NT2/D1 (cell line): ENCODE measurements at regions not wholly inside any gene's neighbourhood (a gene's known extent, or its start where the extent isn't known, plus 50 kb on each side); places are given as distances from the start of the nearest gene placed in this dataset.

Experiments
- DNase-seq: peaks from one replicate; pipeline ENCODE4 v3.0.0-alpha.2; 2011; ENCODE audit warnings: low read depth, low spot score
- H3K27me3 ChIP-seq: 2 replicates; pipeline ENCODE4 v1.6.0; 2011; ENCODE audit warnings: mild to moderate bottlenecking; ENCODE audit not compliant: insufficient read length, insufficient read depth
- H3K36me3 ChIP-seq: 2 replicates; pipeline ENCODE4 v1.6.1; 2011; ENCODE audit warnings: mild to moderate bottlenecking, low read length, mixed read lengths; ENCODE audit not compliant: insufficient read depth, insufficient read length
- H3K4me1 ChIP-seq: 2 replicates; pipeline ENCODE4 v1.5.1; 2011; ENCODE audit not compliant: insufficient read depth, insufficient read length
- H3K4me3 ChIP-seq: 2 replicates; pipeline ENCODE4 v1.5.1; 2011; ENCODE audit warnings: low read depth; ENCODE audit not compliant: insufficient read length
- H3K9ac ChIP-seq: 2 replicates; pipeline ENCODE4 v1.6.0; 2011; ENCODE audit warnings: low read depth; ENCODE audit not compliant: insufficient read length
- H3K9me3 ChIP-seq: 2 replicates; pipeline ENCODE4 v1.5.1; 2011; ENCODE audit warnings: mild to moderate bottlenecking, low read length; ENCODE audit not compliant: insufficient read depth
- SUZ12 ChIP-seq: IDR thresholded peaks from 2 replicates; pipeline ENCODE4 v1.6.1; 2011; ENCODE audit not compliant: insufficient read length, insufficient read depth; ENCODE audit errors: extremely low read depth
- YY1 ChIP-seq: IDR thresholded peaks from 2 replicates; pipeline ENCODE4 v1.6.1; 2011; ENCODE audit not compliant: insufficient read length, insufficient read depth
- ZNF274 ChIP-seq: IDR thresholded peaks from 2 replicates; pipeline ENCODE4 v1.6.1; 2011; ENCODE audit warnings: mild to moderate bottlenecking, low read depth, low read length

DNA sequence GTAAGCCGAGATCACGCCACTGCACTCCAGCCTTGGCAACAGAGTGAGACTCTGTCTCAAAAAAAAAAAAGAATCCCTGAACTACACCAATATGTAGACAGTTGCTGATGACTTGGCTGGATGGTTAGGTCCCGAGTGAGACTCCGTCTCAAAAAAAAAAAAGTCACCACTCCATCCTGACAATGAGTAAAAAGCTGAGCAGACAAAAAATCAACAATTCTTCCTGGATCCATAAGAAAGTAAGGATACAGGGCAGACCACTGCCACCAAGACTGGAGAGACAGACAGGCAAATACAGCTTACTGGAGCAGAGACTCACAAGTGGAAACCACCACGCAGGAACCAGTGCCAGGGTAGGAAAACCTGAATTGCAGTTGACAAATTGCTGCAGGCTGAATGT, 67.1 kb upstream of the ERCC4 start:
- no peak for TF ChIP-seq YY1
- TF ChIP-seq ZNF274, result no peak
- TF ChIP-seq SUZ12, result no peak
- H3K27me3 ChIP-seq, result no peaks in the 10 kb centered on the region
- no peaks in the 10 kb centered on the region for H3K4me1 ChIP-seq
- no peak for DNase-seq
- H3K9me3 ChIP-seq, result no peaks in the 10 kb centered on the region
- H3K9ac ChIP-seq, result no peak overlapping the region
- no peak overlapping the region for H3K4me3 ChIP-seq
- H3K36me3 ChIP-seq, result no peaks in the 10 kb centered on the region

DNA sequence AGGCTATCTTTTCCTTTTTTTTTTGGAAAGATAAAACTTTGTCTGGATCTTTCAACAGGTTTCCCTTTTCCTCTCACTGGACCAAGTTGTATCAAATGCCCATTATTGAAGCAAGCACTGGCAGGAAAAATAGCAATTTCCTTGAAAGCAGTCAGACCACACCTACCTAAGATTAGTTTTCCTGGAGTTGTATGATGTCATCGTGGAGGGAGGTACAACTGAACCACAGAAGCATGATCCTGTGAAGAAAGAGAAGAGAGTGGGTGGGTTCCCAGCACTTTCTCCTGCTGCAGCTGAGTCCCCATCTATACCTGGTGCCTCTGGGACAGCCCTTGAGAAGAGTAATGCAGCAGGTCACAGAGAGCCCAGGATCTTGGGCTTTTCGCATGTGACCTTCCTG, 63.6 kb upstream of the ERCC4 start:
- H3K36me3 ChIP-seq, result no peaks in the 10 kb centered on the region
- no peaks in the 10 kb centered on the region for H3K9me3 ChIP-seq
- DNase-seq, result no peak
- no peak for TF ChIP-seq YY1
- no peak for TF ChIP-seq ZNF274
- TF ChIP-seq SUZ12, result no peak
- H3K27me3 ChIP-seq, result no peaks in the 10 kb centered on the region
- H3K4me3 ChIP-seq, result no peak overlapping the region
- H3K4me1 ChIP-seq, result no peaks in the 10 kb centered on the region
- H3K9ac ChIP-seq, result no peak overlapping the region

DNA sequence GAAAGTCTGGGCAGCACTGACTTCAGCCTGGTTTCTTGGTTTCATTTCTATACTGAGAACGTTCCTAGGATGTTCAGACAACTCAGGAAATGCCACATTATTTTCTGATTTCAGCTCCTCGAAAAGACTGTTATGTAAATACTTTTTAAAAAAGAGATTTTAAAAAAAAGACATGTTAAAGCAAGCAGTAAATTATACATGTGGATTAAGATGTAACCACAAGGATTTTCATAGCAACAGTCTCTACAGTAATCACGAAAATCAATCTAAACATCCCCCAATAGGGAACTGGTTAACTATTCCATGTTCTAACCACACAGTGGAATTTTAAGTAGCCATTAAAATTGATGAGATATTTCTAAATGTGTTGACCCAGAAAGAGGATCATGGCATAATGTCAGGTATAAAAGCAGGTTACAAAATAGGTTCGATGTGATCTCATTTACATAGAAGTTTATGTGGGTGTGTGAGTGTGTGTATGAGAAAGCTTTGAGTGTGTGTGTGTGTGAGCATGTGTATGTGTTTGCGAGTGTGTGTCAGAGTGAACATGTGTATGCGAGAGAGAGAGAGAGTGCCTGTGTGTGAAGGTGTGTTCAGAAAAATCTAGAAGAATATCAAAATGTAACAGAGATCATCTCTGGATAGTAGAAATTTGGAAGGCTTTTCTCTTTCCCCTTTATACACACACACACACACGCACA, 63.0 kb upstream of the ERCC4 start:
- Histone ChIP-seq H3K36me3 (no peaks in the 10 kb centered on the region), H3K27me3 (no peaks in the 10 kb centered on the region), H3K9me3 (no peaks in the 10 kb centered on the region), H3K4me3 (no peak overlapping the region), H3K9ac (no peak overlapping the region), H3K4me1 (no peaks in the 10 kb centered on the region)
- DNase-seq, result no peak
- TF ChIP-seq ZNF274 (no peak), SUZ12 (no peak), YY1 (no peak)

DNA sequence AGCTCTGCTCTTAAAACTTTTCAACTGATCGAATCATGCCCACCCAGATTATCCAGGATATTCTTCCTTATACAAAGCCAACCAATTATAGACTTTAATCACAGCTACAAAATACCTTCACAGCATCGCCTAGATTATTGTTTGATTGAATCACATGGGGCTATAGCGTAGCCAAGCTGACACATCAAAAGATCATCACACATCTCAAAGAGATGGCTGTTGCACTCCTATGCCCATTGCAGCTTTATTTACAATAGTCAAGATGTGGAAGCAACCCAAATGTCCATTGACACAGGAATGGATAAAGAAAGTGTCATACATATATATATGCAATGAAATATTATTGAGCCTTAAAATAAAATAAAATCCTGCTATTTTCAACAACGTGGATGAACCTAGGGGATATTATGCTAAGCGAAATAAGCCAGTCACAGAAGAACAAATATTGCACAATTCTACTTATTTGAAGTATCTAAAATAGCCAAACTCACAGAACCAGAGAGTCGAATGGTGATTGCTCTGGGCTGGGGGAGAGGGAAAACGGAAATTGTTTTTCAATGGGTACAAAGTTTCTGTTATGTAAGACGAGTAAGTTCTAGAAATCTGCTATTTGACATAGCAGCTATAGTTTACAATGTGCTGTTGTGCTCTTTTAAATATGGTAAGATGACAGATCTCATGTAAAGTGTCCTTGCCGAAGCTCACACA, 60.9 kb upstream of the ERCC4 start:
- Histone ChIP-seq H3K27me3 (no peaks in the 10 kb centered on the region), H3K9ac (no peak overlapping the region), H3K4me1 (no peaks in the 10 kb centered on the region), H3K36me3 (no peaks in the 10 kb centered on the region), H3K4me3 (no peak overlapping the region), H3K9me3 (peaks cover 14% of the 10 kb centered on the region)
- TF ChIP-seq ZNF274 (no peak), YY1 (no peak), SUZ12 (no peak)
- no peak for DNase-seq

DNA sequence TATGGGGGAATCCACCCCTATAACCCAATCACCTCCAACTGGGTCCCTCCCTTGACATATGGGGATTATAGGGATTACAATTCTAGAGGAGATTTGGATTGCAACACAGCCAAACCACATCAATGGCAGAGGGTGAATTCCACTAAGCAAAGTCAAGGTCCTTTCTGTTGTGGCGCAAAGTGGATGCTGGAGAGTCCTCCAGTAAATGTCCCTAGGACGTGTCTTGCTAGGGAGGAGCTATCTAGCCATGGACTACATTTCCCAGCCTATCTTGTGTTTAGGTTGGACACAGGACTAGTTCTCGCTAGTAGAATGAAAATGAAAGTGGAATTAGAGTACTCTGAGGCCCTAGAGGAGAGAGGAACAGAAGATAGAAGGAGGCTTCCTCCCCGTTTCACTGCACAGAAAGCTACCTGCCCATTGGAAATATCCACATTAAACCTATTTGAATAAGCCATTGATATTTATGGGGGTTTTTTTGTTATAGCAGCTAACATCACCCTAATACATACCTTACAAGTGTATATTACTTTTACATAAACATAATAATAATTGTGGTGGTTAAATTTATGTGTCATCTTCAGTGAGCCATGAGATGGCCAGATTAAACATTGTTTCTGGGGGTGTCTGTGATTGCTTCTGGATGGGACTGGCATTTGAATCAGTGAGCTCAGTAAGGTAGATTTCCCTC, 56.7 kb upstream of the ERCC4 start:
- no peak for DNase-seq
- Histone ChIP-seq H3K4me1 (no peaks in the 10 kb centered on the region), H3K9ac (no peak overlapping the region), H3K27me3 (no peaks in the 10 kb centered on the region), H3K36me3 (no peaks in the 10 kb centered on the region), H3K4me3 (no peak overlapping the region), H3K9me3 (peaks cover 17% of the 10 kb centered on the region)
- TF ChIP-seq ZNF274, result no peak
- TF ChIP-seq YY1, result no peak
- TF ChIP-seq SUZ12, result no peak

DNA sequence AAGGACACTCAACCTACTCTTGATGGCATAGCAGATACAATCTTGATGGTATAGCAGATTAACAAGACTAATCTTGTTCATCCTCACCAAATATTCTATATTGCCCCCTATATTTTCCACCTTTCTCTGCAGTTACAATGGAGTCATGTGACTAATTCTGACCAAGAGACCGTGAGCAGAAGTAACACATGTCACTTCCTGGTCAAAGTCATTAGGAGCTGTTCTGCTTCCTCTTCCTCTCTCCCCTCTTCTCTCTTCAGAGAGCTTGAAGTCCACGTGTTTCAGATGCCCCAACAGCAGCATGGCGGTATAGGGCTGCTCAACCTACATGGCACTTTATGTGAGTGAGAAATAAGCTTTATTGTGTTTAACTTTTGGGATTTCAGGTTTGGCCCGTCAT, 55.3 kb upstream of the ERCC4 start:
- Histone ChIP-seq H3K4me1 (no peaks in the 10 kb centered on the region), H3K27me3 (no peaks in the 10 kb centered on the region), H3K9ac (no peak overlapping the region), H3K36me3 (no peaks in the 10 kb centered on the region), H3K9me3 (peaks cover 17% of the 10 kb centered on the region), H3K4me3 (no peak overlapping the region)
- TF ChIP-seq SUZ12, result no peak
- no peak for TF ChIP-seq ZNF274
- TF ChIP-seq YY1, result no peak
- DNase-seq, result no peak

DNA sequence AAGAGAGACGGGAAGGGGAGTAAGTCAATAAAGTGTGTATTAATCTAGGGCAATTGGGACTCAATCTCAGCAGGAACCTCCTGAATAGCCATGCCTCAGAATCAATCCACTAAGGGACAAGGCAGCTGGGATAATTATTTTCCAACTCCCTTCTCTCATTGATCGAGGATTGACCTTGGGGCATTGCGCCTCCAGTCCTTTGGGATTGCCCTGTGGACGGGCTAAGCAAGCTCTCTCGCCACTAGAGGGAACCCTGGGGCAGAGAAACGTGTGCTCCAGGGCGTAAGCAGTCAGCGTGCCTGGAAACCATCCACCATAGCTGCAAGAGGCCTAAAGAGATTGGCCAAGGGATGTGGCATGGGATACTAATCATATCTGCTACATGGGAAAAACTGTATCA, 53.9 kb upstream of the ERCC4 start:
- Histone ChIP-seq H3K4me1 (no peaks in the 10 kb centered on the region), H3K27me3 (no peaks in the 10 kb centered on the region), H3K4me3 (no peak overlapping the region), H3K36me3 (no peaks in the 10 kb centered on the region), H3K9me3 (peaks cover 17% of the 10 kb centered on the region), H3K9ac (no peak overlapping the region)
- TF ChIP-seq ZNF274, result no peak
- TF ChIP-seq SUZ12, result no peak
- TF ChIP-seq YY1, result no peak
- peak; percentile 67 for DNase-seq
